Sigmoid colon (tissue), 6 donors: ENCODE measurements at regions not wholly inside any gene's neighbourhood (a gene's known extent, or its start where the extent isn't known, plus 50 kb on each side); places are given as distances from the start of the nearest gene placed in this dataset.

Experiments used
- DNase-seq: peaks from one replicate; pipeline ENCODE4 v3.0.0-alpha.2; 2019
- H3K27ac ChIP-seq, 4 donors: fragments of 200-600 bp; sonication (generic); one replicate each; pipeline ENCODE4 v1.5.1; 2016 to 2019; ENCODE audit warnings: mild to moderate bottlenecking in 1 of 4
- H3K27me3 ChIP-seq, 3 donors: fragments of 200-600 bp; sonication (generic); one replicate each; pipeline ENCODE4 v1.5.1; 2019; ENCODE audit warnings: mild to moderate bottlenecking in 1 of 3
- H3K36me3 ChIP-seq, 4 donors: fragments of 200-600 bp; sonication (generic); one replicate each; pipeline ENCODE4 v1.5.1; 2016 to 2019
- H3K4me1 ChIP-seq, 4 donors: fragments of 200-600 bp; sonication (generic); one replicate each; pipeline ENCODE4 v1.5.1; 2017 to 2019
- H3K4me3 ChIP-seq, 4 donors: fragments of 200-600 bp; sonication (generic); one replicate each; pipeline ENCODE4 v1.5.1; 2017 to 2019; ENCODE audit warnings: mild to moderate bottlenecking in 2 of 4, moderate library complexity in 1 of 4
- H3K9me3 ChIP-seq, 4 donors: fragments of 200-600 bp in 3 of 4; sonication (generic) in 3 of 4; one replicate each; pipeline versions ENCODE4 v1.5.1 to v1.6.1; 2013 to 2019
- CTCF ChIP-seq, 4 experiments: fragments of 450-650 bp in 3 of 4; fragments of 200-600 bp in 1 of 4; IDR thresholded peaks; one replicate each; pipeline ENCODE4 v1.5.1; 2016 to 2019; ENCODE audit warnings: antibody characterized with exemption in 4 of 4, mild to moderate bottlenecking in 3 of 4, moderate library complexity in 2 of 4
- EP300 ChIP-seq, 4 donors: sonication (generic); formaldehyde crosslinking; IDR thresholded peaks; one replicate each; pipeline ENCODE4 v1.6.1; 2017; ENCODE audit warnings: antibody characterized with exemption in 4 of 4
- POLR2A ChIP-seq, 2 donors: fragments of 450-650 bp; IDR thresholded peaks; one replicate each; pipeline ENCODE4 v1.6.1; 2016; ENCODE audit warnings: antibody characterized with exemption in 2 of 2, mild to moderate bottlenecking in 2 of 2, moderate library complexity in 2 of 2
- POLR2AphosphoS5 ChIP-seq, 4 donors: sonication (generic); formaldehyde crosslinking; IDR thresholded peaks; one replicate each; pipeline ENCODE4 v1.6.1; 2017; ENCODE audit warnings: antibody characterized with exemption in 4 of 4
- WGBS, 2 donors: extraction: QIAGEN DNeasy Blood & Tissue Kit; methylation state at CpG; one replicate each; pipeline ENCODE4 v1.1.7; 2013; 5-methylcytosine and 5-hydroxymethylcytosine counted together
- intact Hi-C: fragments of 100-400 bp; cut with DNase I; formaldehyde crosslinking; loops from one replicate; pipeline ENCODE4 v1.15.1; 2023
- donor health status: healthy with polysubstance abuse.
- donor health status: healthy.

DNA sequence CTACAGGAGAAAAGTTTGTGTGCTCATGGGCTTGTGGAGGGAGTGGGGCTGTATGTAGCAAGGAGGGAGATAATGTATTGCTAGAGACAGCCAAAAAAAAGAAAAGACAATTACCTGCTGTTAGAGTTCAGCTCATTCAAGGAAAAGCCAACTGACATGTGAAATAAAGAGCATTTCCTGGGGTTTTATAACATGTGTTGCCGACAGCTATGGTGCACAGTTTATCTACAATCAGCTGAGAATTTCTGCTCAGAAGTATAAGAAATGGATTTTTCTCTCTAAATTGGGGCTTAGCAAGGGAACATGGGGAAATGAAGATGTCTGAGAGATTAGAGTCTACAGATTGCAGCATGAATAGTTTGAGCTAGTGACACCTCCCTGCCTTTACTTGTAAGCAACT is 674.1 kb downstream of the SUCLG1 start:
- H3K36me3 ChIP-seq = no peaks in the 10 kb centered on the region
- 17 to 20% methylated on average over 1 of the region's 1 CpG for WGBS, 2 donors
- no peaks in the 10 kb centered on the region for H3K9me3 ChIP-seq
- no peaks in the 10 kb centered on the region for H3K4me1 ChIP-seq
- H3K4me3 ChIP-seq = no peak overlapping the region
- H3K27me3 ChIP-seq = no peaks in the 10 kb centered on the region
- no peak overlapping the region for H3K27ac ChIP-seq
- intact Hi-C loops = no loop called here
- no peak for DNase-seq
- TF ChIP-seq CTCF (IDR thresholded peaks at IDR 0.05) (no peak), POLR2AphosphoS5 (IDR thresholded peaks at IDR 0.05) (no peak), POLR2A (IDR thresholded peaks at IDR 0.05) (no peak), EP300 (IDR thresholded peaks at IDR 0.05) (no peak)

GRCh38 chr2:83784315-83784714 is 674.8 kb downstream of the SUCLG1 start:
- Histone ChIP-seq H3K9me3 (no peaks in the 10 kb centered on the region), H3K4me3 (no peak overlapping the region), H3K36me3 (no peaks in the 10 kb centered on the region), H3K27me3 (no peaks in the 10 kb centered on the region), H3K4me1 (no peaks in the 10 kb centered on the region), H3K27ac (no peak overlapping the region)
- TF ChIP-seq POLR2AphosphoS5 (IDR thresholded peaks at IDR 0.05) (no peak), CTCF (IDR thresholded peaks at IDR 0.05) (no peak), EP300 (IDR thresholded peaks at IDR 0.05) (no peak), POLR2A (IDR thresholded peaks at IDR 0.05) (no peak)
- no peak for DNase-seq
- intact Hi-C loops = no loop called here
- 92 to 94% methylated on average over 2 of the region's 2 CpGs for WGBS, 2 donors

DNA sequence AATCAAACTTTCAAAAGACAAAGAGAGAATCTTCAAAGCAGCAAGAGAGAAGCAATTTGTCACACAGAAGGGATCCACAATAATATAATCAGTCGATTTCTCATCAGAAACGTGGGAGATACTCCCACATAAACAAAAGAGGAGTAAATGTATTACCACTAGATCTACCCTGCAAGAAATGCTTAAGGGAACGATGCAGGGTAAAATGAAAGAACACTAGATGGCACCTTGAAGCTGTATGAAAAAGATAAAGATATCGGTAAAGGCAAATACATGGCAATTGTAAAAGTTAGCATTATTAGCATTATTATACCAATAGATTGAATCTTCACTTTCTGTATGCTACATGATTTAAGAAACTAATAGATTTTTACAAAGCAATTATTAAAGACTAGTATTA is 677.0 kb downstream of the SUCLG1 start:
- Histone ChIP-seq H3K27me3 (no peaks in the 10 kb centered on the region), H3K4me3 (no peak overlapping the region), H3K36me3 (no peaks in the 10 kb centered on the region), H3K27ac (no peak overlapping the region), H3K9me3 (no peaks in the 10 kb centered on the region), H3K4me1 (no peaks in the 10 kb centered on the region)
- no peak for DNase-seq
- 57 to 69% methylated on average over 4 of the region's 4 CpGs for WGBS, 2 donors
- intact Hi-C loops = no loop called here
- TF ChIP-seq CTCF (IDR thresholded peaks at IDR 0.05) (no peak), EP300 (IDR thresholded peaks at IDR 0.05) (no peak), POLR2A (IDR thresholded peaks at IDR 0.05) (no peak), POLR2AphosphoS5 (IDR thresholded peaks at IDR 0.05) (no peak)

DNA sequence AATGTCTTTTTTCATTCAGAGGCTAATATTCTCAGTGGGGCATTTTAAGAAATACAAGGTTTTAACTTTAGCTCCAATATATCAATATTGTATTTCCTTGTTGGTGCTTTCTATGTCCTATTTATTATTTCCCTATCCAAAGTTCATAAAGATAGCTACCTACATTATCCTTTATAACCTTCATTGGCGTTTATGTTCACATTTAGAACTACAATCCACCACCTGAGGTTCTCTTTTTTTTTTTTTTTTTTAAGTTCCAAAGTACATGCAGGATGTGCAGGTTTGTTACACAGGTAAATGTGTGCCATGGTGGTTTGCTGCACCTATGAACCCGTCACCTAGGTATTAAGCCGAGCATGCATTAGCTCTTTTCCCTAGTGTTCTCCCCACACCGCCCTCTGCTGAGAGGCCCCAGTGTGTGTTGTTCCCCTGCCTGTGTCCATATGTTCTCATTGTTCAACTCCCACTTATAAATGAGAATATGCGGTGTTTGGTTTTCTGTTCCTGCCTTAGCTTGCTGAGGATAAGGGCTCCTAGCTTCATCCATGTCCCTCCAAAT is 694.6 kb downstream of the SUCLG1 start:
- DNase-seq = no peak
- Histone ChIP-seq H3K27ac (no peak overlapping the region), H3K9me3 (peaks cover 0 to 11% (median 3%) of the 10 kb centered on the region in 4 donors), H3K36me3 (no peaks in the 10 kb centered on the region), H3K27me3 (no peaks in the 10 kb centered on the region), H3K4me1 (no peaks in the 10 kb centered on the region), H3K4me3 (no peak overlapping the region)
- 33 to 74% methylated on average over 5 of the region's 5 CpGs for WGBS, 2 donors
- TF ChIP-seq POLR2A (IDR thresholded peaks at IDR 0.05) (no peak), POLR2AphosphoS5 (IDR thresholded peaks at IDR 0.05) (no peak), CTCF (IDR thresholded peaks at IDR 0.05) (no peak)
- intact Hi-C loops = no loop called here

GRCh38 chr2:83757329-83757728 is 701.8 kb downstream of the SUCLG1 start:
- no peak for DNase-seq
- Histone ChIP-seq H3K27ac (no peak overlapping the region), H3K27me3 (no peaks in the 10 kb centered on the region), H3K4me1 (no peaks in the 10 kb centered on the region), H3K36me3 (no peaks in the 10 kb centered on the region), H3K9me3 (peaks cover 0 to 9% (median 3%) of the 10 kb centered on the region in 4 donors), H3K4me3 (no peak overlapping the region)
- WGBS, 2 donors = 91 to 96% methylated on average over 2 of the region's 2 CpGs
- intact Hi-C loops = no loop called here
- TF ChIP-seq POLR2AphosphoS5 (IDR thresholded peaks at IDR 0.05) = no peak
- no peak for TF ChIP-seq CTCF (IDR thresholded peaks at IDR 0.05)
- no peak for TF ChIP-seq EP300 (IDR thresholded peaks at IDR 0.05)
- TF ChIP-seq POLR2A (IDR thresholded peaks at IDR 0.05) = no peak
